ENCODE measurements at regions not wholly inside any gene's neighbourhood (a gene's known extent, or its start where the extent isn't known, plus 50 kb on each side); places are given as distances from the start of the nearest gene placed in this dataset.
"Not testable (repeated sequence)": the region's sequence is repeated elsewhere in the genome, so short reads cannot be mapped to it uniquely, and the experiment has no call there.

DNA sequence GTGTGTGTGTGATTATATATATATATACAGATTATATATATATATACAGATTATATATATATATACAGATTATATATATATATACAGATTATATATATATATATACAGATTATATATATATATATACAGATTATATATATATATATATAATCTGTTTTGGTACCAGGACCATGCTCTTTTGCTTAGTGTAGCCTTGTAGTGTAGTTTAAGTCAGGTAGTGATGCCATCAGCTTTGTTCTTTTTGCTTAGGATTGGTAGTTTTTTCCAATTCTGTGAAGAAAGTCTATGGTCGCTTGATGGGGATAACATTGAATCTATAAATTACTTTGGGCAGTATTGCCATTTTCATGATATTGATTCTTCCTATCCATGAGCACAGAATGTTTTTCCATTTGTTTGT, 318.5 kb upstream of the SETBP1 start:
- DNase-seq, result not testable (repeated sequence)

DNA sequence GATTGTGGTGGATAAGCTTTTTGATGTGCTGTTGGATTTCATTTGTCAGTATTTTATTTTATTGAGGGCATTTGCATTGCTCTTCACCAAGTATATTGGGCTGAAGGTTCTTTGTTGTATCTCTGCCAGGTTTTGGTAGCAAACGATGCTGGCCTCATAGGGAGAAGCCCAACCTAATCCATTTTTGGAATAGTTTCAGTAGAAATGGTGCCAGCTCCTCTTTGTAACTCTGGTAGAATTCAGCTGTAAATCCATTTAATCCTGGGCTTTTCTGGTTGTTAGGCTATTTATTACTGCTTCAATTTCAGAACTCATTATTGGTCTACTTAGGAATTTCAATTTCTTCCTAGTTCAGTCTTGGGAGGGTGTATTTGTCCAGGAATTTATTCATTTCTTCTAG, 309.8 kb upstream of the SETBP1 start:
- no peak for DNase-seq

DNA sequence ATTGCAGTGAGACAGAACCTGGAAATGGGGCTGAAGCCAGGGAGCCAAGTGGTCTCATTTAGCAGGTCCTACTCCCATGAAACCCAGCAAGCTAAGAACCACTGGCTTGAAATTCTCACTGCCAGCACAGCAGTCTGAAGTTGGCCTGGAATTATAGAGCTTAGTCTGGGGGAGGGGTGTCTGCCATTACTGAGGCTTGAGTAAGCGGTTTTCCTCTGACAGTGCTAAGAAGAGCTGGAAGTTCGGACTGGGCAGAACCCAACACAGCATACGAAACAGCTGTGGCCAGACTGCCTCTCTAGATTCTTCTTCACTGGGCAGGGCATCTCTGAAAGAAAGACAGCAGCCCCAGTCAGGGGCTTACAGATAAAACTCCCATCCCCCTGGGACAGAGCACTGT, 305.7 kb upstream of the SETBP1 start:
- no peak for DNase-seq

GRCh38 chr18:44386401-44386800, 294.3 kb upstream of the SETBP1 start:
- no peak for DNase-seq

DNA sequence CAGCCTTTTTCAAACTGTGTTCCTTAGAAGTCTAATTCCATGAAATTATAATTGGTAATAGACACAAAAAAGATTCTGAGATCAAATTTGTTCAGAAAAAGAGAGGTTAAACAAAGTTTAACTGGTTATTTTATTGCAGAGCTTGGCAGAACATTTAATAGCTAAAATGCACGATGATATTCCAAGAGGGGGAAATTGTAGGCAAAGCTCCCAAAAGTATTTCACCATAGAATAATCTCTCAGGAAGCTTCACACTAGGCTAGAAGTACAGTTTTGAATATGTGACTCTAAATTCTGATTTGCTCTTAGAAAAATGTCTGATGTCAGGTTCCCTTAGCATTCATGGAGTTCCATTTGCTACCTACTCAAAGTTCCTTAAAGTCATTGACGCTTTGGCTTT, 292.4 kb upstream of the SETBP1 start:
- DNase-seq, result no peak

DNA sequence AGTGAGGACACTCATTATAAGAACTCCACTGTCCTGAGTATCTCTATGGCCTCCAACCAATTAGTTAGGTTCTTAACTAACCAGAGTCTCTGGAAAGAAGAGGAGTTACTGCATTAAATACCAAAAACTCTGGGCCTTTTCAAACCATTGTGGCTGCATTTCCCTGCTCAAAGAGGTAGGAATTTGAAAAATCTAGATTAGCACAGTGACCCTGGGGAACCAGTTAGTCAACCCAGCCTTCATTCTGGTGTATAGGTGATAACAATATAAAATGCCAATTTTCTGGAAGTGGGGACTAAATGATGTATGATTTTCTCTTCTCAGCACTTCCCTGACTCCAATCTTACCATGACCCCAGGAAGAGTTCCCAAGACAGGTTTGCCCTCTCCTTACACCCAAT, 287.8 kb upstream of the SETBP1 start:
- DNase-seq, result no peak

GRCh38 chr18:44393406-44393805, 287.3 kb upstream of the SETBP1 start:
- no peak for DNase-seq

GRCh38 chr18:44396550-44396949, 284.1 kb upstream of the SETBP1 start:
- DNase-seq, result no peak

GRCh38 chr18:44409071-44409470, 271.6 kb upstream of the SETBP1 start:
- no peak for DNase-seq

DNA sequence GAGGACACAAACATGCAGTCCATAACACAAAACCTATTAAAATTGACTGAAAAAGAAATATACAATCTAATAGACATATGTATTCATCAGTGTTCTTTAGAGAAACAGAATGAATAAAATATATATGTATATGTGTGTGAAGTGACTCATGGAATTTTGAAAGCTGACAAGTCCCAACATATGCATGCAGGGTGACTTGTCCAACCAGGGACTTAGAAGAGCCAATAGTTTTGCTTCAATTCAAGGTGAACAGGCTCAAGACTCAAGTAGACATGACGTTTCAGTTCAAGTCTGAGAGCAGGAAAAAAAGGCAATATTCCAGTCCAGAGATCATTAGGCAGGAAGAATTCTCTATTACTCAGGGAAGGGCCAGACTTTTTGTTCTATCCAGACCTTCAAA, 271.2 kb upstream of the SETBP1 start:
- DNase-seq, result no peak

- no peak for DNase-seq
Measured at GRCh38 chr18:44410740-44411139, 269.9 kb upstream of the SETBP1 start.

GRCh38 chr18:44411262-44411905, 269.3 kb upstream of the SETBP1 start:
- DNase-seq, result no peak

DNA sequence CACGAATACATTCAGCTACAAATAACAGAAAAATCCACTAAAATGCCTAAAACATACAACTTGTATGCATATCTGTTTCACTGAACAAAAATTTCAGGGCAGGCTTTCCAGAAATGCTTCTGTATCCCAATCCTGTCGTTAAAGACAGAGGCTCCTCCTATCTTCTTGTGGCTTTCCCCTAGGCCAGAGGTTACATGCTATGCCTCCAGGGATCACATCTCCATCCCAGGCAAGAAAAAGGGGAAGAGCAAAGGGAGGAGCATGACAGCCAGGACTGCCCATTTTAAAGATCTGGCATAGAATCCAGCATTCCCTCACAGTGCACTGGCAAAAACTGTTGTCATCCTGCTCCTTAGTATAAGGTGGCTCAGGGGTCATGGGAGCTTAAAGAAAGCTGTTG, 268.7 kb upstream of the SETBP1 start:
- no peak for DNase-seq

DNA sequence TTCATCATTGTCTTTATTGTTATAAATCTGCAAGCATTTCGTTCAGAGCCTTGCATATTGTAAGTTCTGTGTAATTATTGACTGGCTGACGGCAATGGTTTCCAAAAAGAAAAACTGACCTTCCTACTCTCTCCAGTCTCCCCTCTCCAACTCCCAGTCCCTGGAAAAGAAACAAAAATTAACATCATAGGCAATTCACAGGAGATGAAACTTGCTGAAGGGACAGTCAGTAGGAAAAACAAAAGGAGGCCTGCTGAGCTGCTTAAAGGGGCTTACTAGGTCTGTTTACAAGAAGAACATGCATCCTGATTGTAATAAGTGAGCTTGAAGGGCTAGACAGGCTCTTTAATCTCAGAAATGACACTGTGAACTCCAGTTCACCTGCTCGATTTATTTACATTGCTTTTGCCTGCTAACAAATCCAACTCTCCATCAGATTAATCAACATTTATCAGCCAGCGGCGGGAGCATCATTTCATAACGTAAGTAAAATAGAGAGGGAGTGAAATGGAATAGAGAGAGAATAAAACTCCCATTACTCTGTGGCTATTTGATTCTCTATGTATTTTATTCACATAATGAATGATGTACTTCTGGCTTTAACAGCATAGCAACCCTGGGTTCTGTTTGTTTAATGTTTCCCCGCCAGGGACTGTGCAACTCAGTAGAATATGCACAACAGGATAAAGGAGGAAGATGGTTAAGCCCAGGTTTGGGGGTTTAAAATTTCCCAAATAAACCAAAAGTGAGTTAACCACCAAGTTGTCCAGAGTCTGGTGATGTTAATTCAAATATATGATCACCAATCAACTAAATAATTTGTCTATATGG, 256.7 kb upstream of the SETBP1 start:
- no peak for DNase-seq

- no peak for DNase-seq
Measured at GRCh38 chr18:44424645-44425035, 256.0 kb upstream of the SETBP1 start.

DNA sequence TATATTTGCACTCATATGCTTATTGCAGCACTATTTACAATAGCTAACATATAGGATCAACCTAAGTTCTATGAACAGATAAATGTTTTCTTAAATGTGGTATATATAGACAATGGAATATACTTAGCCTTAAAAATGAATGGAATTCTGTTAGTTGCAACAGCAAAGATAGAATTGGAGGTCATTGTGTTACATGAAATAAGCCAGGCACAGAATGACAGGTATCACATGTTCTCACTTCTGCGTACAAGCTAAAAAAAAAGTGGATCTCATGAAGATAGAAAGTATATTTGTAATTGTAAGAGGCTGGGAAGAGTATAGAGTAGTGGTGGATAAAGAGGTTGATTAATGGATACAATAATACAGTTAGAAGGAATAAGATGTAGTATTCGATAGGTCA, 255.5 kb upstream of the SETBP1 start:
- DNase-seq, result no peak

DNA sequence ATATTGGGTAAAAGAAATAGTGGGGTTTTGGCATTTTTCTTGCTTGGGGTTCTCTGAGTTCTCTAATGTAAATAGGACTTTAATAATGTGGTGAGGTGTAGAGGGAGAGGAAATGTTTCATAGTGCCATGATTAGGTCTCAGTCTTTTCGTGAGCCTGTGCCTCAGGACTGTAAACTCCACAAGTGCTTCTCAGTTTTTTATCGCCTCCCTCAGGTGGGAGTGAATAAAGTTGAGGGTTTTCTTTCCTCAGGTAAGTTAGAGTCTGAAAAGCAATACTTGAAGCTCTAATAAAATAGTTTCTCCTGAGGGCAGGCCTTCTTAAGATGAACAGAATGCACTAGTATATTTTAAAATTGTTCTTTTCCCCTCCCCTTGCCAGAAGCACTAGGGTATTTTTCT, 243.1 kb upstream of the SETBP1 start:
- no peak for DNase-seq

GRCh38 chr18:44450226-44450625, 230.5 kb upstream of the SETBP1 start:
- no peak for DNase-seq

- DNase-seq, result no peak
Measured at GRCh38 chr18:44452346-44452745, 228.3 kb upstream of the SETBP1 start.

GRCh38 chr18:44453505-44453904, 227.2 kb upstream of the SETBP1 start:
- DNase-seq, result no peak

DNA sequence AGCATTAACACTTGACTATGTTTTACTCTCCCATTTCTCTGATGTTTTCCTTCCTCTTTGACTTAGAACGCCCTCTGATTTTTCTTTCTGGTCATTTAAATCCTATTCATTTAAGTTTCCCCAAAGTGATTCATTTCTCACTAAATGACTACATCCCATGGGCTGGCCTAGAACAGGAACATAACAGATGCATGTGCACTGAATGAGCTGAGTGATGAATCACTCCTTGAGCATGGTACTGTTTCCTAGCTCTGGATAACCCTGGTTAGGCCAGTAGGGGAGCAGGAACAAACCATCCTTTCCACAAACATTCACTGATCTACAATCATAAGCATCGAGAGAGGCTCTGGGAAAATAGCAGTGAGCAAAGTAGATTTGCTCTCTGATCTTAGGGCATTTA, 221.9 kb upstream of the SETBP1 start:
- no peak for DNase-seq

DNA sequence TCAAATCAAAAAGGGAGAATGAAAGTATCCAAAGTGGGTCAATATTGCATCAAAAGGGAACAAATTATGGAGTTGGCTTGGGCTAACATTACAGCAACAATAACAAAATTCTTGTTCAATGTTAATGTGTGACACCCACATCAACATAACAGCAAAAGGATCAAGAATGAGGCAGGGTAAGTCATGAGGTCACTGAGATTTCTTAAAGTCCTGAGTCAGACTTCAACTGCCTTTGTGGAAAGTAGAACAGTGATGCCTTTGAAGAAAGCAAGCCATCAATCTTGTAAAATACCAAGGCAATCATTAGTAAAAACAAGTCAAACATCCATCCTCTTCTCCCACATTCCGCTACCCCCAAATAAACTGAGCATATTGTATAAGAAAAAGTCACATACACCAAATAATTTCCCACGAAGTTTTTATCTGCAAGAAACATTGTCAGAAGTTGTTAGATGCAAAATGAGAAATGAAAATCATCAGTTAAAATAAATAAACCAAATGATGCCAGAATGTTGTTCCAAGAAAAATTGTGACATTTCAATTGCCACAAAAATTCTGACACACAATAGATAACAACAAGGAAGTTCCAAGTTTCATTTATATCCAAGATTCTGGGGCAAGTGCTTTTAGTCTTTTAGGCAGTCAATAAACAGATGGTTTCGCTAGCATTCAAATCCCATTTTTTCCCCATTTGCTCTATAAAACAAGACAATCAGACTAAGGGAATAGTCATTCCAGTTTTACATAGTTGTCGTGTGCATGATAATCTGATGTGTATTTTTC, 216.1 kb upstream of the SETBP1 start:
- DNase-seq, result no peak

GRCh38 chr18:44465381-44465841, 215.3 kb upstream of the SETBP1 start:
- DNase-seq, result no peak

DNA sequence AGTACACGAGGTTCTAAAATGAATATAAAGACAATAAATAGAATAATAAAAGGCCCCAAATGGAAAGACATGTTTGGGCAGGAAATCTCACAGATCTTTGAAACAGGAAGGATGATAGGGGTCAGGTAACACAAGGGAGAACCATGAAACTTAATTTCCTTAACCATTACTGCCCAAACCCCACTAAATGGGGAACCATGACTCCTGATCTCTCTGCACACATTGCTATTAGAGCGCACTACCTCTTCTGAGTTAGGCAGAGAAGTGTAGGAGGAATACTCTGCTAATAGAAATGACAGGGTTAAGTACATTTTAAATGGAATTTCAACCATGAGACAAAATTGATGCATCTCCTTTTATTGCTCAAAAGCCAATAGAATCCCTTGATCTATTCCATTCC, 213.7 kb upstream of the SETBP1 start:
- no peak for DNase-seq
